NB4 (cell line): ENCODE measurements at regions not wholly inside any gene's neighbourhood (a gene's known extent, or its start where the extent isn't known, plus 50 kb on each side); places are given as distances from the start of the nearest gene placed in this dataset.

Experiments
- DNase-seq: peaks from one replicate; pipeline ENCODE4 v3.0.0; 2010; ENCODE audit warnings: low read depth
- H3K4me3 ChIP-seq: one replicate; pipeline ENCODE4 v1.5.1; 2011; ENCODE audit warnings: mild to moderate bottlenecking, low read depth, low read length, moderate library complexity
- MYC ChIP-seq: IDR thresholded peaks from 2 replicates; pipeline ENCODE4 v1.6.1; 2011; ENCODE audit warnings: low read depth, low read length
- POLR2A ChIP-seq: IDR thresholded peaks from 2 replicates; pipeline ENCODE4 v1.6.1; 2011; ENCODE audit warnings: mild to moderate bottlenecking; ENCODE audit not compliant: insufficient read length; ENCODE audit errors: extremely low read depth
- TF ChIP-seq, protein P1 (sequence below): IDR thresholded peaks from one replicate; pipeline ENCODE4 v1.5.1; 2012; ENCODE audit warnings: low read depth, low read length
- TF ChIP-seq, protein P2 (sequence below): IDR thresholded peaks from 2 replicates; pipeline ENCODE4 v1.6.1; 2011; ENCODE audit warnings: low read depth, low read length

DNA sequence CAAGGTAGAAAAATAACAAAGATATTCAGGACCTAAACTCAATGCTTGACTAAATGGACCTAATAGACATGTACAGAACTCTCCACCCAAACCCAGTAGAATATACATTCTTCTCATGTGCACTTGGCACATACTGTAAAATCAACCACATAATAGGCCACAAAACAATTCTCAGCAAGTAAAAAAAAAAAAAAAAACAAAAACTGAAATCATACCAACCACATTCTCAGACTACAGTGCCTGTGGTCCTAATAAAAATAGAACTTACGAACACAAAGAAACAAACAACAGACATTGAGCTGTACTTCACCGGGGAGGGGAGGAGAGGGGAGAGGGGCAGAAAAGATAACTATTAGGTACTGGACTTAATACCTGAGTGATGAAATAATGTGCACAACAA is 114.1 kb upstream of the CD180 start:
- DNase-seq: no peak
- no peak overlapping the region for H3K4me3 ChIP-seq
- TF ChIP-seq MYC: no peak
- TF ChIP-seq, protein P1, sequence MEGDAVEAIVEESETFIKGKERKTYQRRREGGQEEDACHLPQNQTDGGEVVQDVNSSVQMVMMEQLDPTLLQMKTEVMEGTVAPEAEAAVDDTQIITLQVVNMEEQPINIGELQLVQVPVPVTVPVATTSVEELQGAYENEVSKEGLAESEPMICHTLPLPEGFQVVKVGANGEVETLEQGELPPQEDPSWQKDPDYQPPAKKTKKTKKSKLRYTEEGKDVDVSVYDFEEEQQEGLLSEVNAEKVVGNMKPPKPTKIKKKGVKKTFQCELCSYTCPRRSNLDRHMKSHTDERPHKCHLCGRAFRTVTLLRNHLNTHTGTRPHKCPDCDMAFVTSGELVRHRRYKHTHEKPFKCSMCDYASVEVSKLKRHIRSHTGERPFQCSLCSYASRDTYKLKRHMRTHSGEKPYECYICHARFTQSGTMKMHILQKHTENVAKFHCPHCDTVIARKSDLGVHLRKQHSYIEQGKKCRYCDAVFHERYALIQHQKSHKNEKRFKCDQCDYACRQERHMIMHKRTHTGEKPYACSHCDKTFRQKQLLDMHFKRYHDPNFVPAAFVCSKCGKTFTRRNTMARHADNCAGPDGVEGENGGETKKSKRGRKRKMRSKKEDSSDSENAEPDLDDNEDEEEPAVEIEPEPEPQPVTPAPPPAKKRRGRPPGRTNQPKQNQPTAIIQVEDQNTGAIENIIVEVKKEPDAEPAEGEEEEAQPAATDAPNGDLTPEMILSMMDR: no peak
- TF ChIP-seq, protein P2, sequence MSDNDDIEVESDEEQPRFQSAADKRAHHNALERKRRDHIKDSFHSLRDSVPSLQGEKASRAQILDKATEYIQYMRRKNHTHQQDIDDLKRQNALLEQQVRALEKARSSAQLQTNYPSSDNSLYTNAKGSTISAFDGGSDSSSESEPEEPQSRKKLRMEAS: no peak
- TF ChIP-seq POLR2A: no peak

DNA sequence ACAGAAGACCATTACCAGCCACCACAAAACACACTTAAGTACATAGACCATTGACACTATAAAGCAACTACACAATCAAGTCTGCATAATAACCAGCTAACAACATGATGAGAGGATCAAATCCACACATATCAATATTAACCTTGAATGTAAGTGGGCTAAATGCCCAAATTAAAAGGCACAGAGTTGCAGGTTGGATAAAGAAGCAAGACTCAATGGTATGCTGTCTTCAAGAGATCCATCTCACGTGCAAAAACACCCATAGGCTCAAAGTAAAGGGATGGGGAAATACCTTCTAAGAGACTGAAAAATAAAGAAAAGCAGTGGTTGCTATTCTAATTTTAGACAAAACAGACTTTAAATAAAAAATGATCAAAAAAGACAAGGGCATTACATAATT is 113.6 kb upstream of the CD180 start:
- H3K4me3 ChIP-seq: no peak overlapping the region
- no peak for DNase-seq
- TF ChIP-seq POLR2A: no peak
- TF ChIP-seq MYC: no peak
- TF ChIP-seq, protein P2: no peak
- TF ChIP-seq, protein P1: no peak

DNA sequence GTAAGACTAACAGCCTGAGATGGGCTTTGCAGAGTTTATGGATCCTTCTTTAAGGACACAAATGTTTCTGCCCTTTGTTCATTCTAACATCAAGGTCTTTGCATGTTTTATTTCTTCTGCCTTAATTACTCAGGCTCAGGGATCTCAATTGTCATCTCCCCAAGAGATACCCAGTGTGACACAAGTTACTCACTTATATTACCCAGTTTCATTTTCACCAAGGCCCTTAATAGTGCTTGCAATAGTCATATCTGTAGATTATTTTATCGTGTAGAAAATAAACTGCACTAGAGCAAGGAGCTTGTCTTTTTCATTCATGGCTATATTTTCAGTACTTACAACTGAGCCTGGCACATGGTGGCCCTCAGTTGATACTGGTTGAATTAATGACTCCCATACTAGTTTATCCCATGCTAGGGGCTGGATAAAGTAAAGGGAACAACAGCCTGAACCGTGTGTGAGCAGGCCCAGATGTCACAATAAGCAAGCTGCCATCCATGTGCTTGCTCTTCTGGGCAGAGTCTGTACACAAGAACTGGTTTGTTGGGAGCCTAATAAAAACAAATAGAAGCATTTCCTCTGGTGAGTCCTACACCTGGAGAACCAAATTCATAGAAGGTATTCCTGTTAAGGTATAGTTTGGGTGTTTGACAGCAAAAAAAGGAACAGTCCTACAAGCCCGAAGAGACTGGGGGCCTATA is 112.5 kb upstream of the CD180 start:
- H3K4me3 ChIP-seq: no peak overlapping the region
- TF ChIP-seq POLR2A (no peak), MYC (no peak)
- TF ChIP-seq, protein P2: no peak
- TF ChIP-seq, protein P1: no peak
- no peak for DNase-seq

DNA sequence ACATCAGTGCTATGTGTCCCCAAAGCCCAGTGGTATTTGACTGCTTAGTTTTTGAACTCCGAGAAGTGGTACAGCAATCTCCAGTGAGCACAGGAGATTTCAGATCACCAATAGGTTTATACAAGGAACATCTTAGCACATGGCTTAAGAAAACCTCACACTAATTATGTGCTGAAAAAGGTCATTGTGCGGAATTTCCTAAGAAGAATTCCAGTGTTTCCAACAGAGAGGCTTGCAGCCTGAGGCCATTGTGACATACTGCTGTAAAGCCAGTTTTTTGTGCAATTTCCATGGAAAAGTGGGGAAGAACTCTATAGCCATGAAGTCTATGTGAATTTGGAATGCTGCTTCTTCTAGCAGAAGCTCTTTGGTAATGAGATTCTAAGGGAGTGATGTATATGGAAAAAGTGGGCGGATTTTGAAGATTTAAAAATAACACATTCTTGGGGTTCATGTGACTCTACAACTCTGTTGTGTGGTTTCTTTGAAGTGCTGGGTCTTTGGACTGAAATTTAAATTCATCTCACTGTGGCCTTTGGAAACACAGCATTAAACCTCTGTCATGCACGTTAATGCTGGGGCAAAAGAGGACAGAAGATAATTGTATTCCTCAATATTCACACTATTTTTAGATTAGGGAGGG is 110.5 kb upstream of the CD180 start:
- TF ChIP-seq POLR2A: no peak
- TF ChIP-seq, protein P2: no peak
- TF ChIP-seq MYC: no peak
- TF ChIP-seq, protein P1: no peak
- no peak for DNase-seq
- H3K4me3 ChIP-seq: no peak overlapping the region

DNA sequence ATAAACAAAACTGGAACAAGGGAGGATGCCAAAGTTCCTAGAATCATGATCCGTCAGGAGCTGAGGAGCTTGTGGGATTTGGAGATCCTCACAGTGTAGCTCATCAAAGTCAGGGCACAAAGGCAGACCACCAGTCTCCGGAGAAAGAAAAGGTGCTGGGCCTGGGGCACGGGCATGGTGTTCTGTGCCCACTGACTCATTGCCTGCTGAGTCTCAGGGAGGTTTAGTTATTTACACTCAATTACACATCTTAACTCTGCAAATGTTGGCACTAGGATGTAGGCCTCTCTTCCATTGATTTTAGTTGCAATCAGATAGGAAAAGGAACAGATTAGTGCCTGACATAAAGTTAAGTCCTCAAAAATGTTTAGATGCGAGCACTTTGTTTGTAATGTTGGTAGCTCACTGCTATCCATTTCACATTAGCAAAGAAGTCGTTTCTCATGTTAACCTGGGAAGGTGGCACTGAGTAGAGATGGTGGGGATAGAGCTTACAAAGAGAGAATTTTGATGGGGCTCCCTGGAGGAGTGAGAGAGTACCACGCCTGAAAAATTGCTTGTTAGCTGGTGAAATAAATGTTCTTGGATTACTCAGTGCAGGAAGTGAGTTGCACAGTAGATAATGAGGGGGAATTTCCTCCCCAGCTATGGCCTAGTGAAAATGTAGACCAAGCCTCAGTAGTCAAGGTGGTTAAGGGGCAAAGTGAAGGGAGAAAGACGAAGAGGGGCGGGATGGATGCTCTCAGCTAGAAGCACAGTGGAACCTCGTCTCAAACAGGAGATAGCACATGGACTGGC is 109.5 kb upstream of the CD180 start:
- TF ChIP-seq POLR2A (no peak), MYC (no peak)
- TF ChIP-seq, protein P2: no peak
- TF ChIP-seq, protein P1: no peak
- DNase-seq: no peak
- no peak overlapping the region for H3K4me3 ChIP-seq
